Adrenal gland (tissue), 5 donors: ENCODE measurements at regions not wholly inside any gene's neighbourhood (a gene's known extent, or its start where the extent isn't known, plus 50 kb on each side); places are given as distances from the start of the nearest gene placed in this dataset.

Experiments
- POLR2A ChIP-seq, 2 donors: fragments of 450-650 bp; IDR thresholded peaks; one replicate each; pipeline ENCODE4 v1.6.1; 2017; ENCODE audit warnings: antibody characterized with exemption in 2 of 2, mild to moderate bottlenecking in 2 of 2, moderate library complexity in 1 of 2
- TF ChIP-seq, protein P1 (sequence below), 6 experiments: fragments of 450-650 bp in 4 of 6; fragments of 200-600 bp in 2 of 6; sonication (generic) in 1 of 6; IDR thresholded peaks; 1 replicate in 5 of 6; 2 replicates in 1 of 6; pipeline versions ENCODE4 v1.5.1 to v1.8.0; 2016 to 2021; ENCODE audit warnings: antibody characterized with exemption in 6 of 6, mild to moderate bottlenecking in 2 of 6, moderate library complexity in 1 of 6
- donor health status: DM: no; HTN: no; CAD: no.

- TF ChIP-seq, protein P1, sequence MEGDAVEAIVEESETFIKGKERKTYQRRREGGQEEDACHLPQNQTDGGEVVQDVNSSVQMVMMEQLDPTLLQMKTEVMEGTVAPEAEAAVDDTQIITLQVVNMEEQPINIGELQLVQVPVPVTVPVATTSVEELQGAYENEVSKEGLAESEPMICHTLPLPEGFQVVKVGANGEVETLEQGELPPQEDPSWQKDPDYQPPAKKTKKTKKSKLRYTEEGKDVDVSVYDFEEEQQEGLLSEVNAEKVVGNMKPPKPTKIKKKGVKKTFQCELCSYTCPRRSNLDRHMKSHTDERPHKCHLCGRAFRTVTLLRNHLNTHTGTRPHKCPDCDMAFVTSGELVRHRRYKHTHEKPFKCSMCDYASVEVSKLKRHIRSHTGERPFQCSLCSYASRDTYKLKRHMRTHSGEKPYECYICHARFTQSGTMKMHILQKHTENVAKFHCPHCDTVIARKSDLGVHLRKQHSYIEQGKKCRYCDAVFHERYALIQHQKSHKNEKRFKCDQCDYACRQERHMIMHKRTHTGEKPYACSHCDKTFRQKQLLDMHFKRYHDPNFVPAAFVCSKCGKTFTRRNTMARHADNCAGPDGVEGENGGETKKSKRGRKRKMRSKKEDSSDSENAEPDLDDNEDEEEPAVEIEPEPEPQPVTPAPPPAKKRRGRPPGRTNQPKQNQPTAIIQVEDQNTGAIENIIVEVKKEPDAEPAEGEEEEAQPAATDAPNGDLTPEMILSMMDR (IDR thresholded peaks at IDR 0.05) = no peak
- TF ChIP-seq POLR2A (IDR thresholded peaks at IDR 0.05) = no peak
Measured at GRCh38 chr1:103353391-103353790, 172.1 kb upstream of the RNPC3 start.
